ENCODE measurements at regions not wholly inside any gene's neighbourhood (a gene's known extent, or its start where the extent isn't known, plus 50 kb on each side); places are given as distances from the start of the nearest gene placed in this dataset.
"Not testable (repeated sequence)": the region's sequence is repeated elsewhere in the genome, so short reads cannot be mapped to it uniquely, and the experiment has no call there.

DNA sequence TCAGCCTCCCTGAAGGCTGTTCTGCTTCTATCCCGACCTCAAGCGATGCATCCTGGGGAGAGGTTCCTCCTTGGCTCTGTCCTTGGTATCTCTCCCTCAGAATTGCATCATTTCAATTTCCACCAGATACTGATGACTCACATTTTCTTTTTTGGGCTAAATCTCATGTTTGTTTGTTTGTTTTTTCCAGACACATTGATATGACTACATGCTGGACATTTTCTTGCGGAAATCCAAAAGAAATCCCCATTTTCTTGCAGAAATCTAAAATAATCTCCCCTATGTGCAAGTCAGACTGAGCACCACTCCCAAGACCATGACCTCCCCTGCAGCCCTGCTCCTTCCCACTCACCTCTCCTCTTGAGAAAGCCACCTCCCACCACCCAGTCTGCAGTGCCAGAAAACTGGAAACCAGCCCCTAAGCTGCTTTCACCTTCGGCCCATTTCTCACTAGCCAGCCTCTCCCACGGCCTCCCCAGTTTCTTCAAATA lies 260.2 kb upstream of the PRKCQ start:
- intact Hi-C loops (cut with micrococcal nuclease): no loop called here
- ATAC-seq: no peak
- H4K20me1 ChIP-seq (ENCODE audit: low read length): no peaks in the 10 kb centered on the region
- no peaks in the 10 kb centered on the region for H3K36me3 ChIP-seq (ENCODE audit: low read depth, low read length)
- H2AFZ ChIP-seq (ENCODE audit: low read length): no peak overlapping the region
- no peaks in the 10 kb centered on the region for H3F3A ChIP-seq (ENCODE audit: low read length, unreplicated experiment)
- no peaks in the 10 kb centered on the region for H3K9me2 ChIP-seq (replicated peaks; ENCODE audit: low read length)
- no TSS peak for BruUV-seq (replicated peaks)
- no peak overlapping the region for H3K4me3 ChIP-seq (ENCODE audit: low read length)
- CTCF ChIA-PET: no interaction called here
- H3K4me1 ChIP-seq (ENCODE audit: insufficient read depth, low read length): no peaks in the 10 kb centered on the region
- no peaks in the 10 kb centered on the region for H3K27me3 ChIP-seq (ENCODE audit: low read length)
- no peak overlapping the region for H3K9ac ChIP-seq (ENCODE audit: low read length)
- no peak overlapping the region for H3K4me2 ChIP-seq (ENCODE audit: low read length)
- no peak overlapping the region for H3K27ac ChIP-seq (ENCODE audit: low read length)
- TF ChIP-seq EZH2 (IDR thresholded peaks at IDR 0.05; ENCODE audit: low read length, unreplicated experiment) (no peak), EZH2phosphoT487 (IDR thresholded peaks at IDR 0.05; ENCODE audit: borderline replicate concordance, low read length) (no peak), CTCF (conservative IDR thresholded peaks at IDR 0.05; ENCODE audit: low read depth, low read length) (no peak)
- H3K9me3 ChIP-seq (ENCODE audit: low read length): no peaks in the 10 kb centered on the region
- no peak for DNase-seq
- H3K79me2 ChIP-seq (ENCODE audit: low read length): no peaks in the 10 kb centered on the region
- POLR2A ChIA-PET (ENCODE audit: unreplicated experiment): no interaction called here

GRCh38 chr10:6838118-6838517 lies 258.0 kb upstream of the PRKCQ start:
- no peaks in the 10 kb centered on the region for H3K9me2 ChIP-seq (replicated peaks; ENCODE audit: low read length)
- H3K4me2 ChIP-seq (ENCODE audit: low read length): no peak overlapping the region
- ATAC-seq (no peak), DNase-seq (peak; percentile 9)
- ChIA-PET CTCF (no interaction called here), POLR2A (ENCODE audit: unreplicated experiment) (no interaction called here)
- TF ChIP-seq EZH2phosphoT487 (IDR thresholded peaks at IDR 0.05; ENCODE audit: borderline replicate concordance, low read length) (no peak), CTCF (conservative IDR thresholded peaks at IDR 0.05; ENCODE audit: low read depth, low read length) (0 out of 2 replicates have a peak, but pooled peaks have one; percentile 22)
- no peaks in the 10 kb centered on the region for H4K20me1 ChIP-seq (ENCODE audit: low read length)
- no peak overlapping the region for H3K4me3 ChIP-seq (ENCODE audit: low read length)
- intact Hi-C loops (cut with micrococcal nuclease): no loop called here
- no peak overlapping the region for H2AFZ ChIP-seq (ENCODE audit: low read length)
- no peaks in the 10 kb centered on the region for H3K27me3 ChIP-seq (ENCODE audit: low read length)
- no peaks in the 10 kb centered on the region for H3K9me3 ChIP-seq (ENCODE audit: low read length)
- BruUV-seq (replicated peaks): no TSS peak
- no peaks in the 10 kb centered on the region for H3K4me1 ChIP-seq (ENCODE audit: insufficient read depth, low read length)
- H3F3A ChIP-seq (ENCODE audit: low read length, unreplicated experiment): no peaks in the 10 kb centered on the region
- no peaks in the 10 kb centered on the region for H3K79me2 ChIP-seq (ENCODE audit: low read length)
- no peak overlapping the region for H3K9ac ChIP-seq (ENCODE audit: low read length)
- H3K27ac ChIP-seq (ENCODE audit: low read length): no peak overlapping the region
- no peaks in the 10 kb centered on the region for H3K36me3 ChIP-seq (ENCODE audit: low read depth, low read length)

DNA sequence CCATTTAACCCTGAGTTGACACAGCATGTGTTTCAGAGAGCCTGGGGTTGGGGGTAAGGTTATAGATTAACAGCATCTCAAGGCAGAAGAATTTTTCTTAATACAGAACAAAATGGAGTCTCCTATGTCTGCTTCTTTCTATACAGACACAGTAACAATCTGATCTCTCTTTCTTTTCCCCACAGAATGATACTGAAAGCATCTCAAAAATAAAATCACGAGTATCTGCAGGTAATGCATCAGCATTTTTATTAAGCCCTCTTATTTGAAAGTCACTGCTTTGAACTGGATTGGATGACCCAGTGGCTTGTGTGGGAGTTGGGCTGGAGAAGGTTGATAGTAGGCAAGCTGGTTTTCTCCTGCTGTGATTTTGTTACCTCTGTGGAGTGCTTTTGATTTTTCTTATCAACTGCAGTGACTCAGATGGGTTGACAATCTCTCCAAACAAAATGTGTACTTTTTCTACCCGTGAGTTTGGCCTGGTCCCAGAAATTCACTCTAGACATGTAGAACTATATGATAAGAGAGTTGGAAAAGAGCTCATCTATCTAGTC lies 253.5 kb upstream of the PRKCQ start:
- intact Hi-C loops (cut with micrococcal nuclease): no loop called here
- ATAC-seq: no peak
- POLR2A ChIA-PET (ENCODE audit: unreplicated experiment): no interaction called here

GRCh38 chr10:6830981-6831380 lies 250.9 kb upstream of the PRKCQ start:
- H3K27me3 ChIP-seq (ENCODE audit: low read length); ATAC-seq; H4K20me1 ChIP-seq (ENCODE audit: low read length); DNase-seq; CTCF ChIA-PET; H3K4me3 ChIP-seq (ENCODE audit: low read length); intact Hi-C loops (cut with micrococcal nuclease); H3K79me2 ChIP-seq (ENCODE audit: low read length); H2AFZ ChIP-seq (ENCODE audit: low read length); H3K36me3 ChIP-seq (ENCODE audit: low read depth, low read length); POLR2A ChIA-PET (ENCODE audit: unreplicated experiment); H3K27ac ChIP-seq (ENCODE audit: low read length); H3K4me1 ChIP-seq (ENCODE audit: insufficient read depth, low read length); BruUV-seq (replicated peaks); H3K4me2 ChIP-seq (ENCODE audit: low read length); H3K9me2 ChIP-seq (replicated peaks; ENCODE audit: low read length); H3K9me3 ChIP-seq (ENCODE audit: low read length); H3F3A ChIP-seq (ENCODE audit: low read length, unreplicated experiment); H3K9ac ChIP-seq (ENCODE audit: low read length): not testable (repeated sequence)

More for the DNA sequence above, 253.5 kb upstream of the PRKCQ start:
- Histone ChIP-seq H3K27ac (ENCODE audit: low read length) (no peak overlapping the region), H3F3A (ENCODE audit: low read length, unreplicated experiment) (no peaks in the 10 kb centered on the region), H3K36me3 (ENCODE audit: low read depth, low read length) (no peaks in the 10 kb centered on the region), H3K9me2 (replicated peaks; ENCODE audit: low read length) (no peaks in the 10 kb centered on the region), H3K27me3 (ENCODE audit: low read length) (no peaks in the 10 kb centered on the region), H2AFZ (ENCODE audit: low read length) (no peak overlapping the region), H3K9me3 (ENCODE audit: low read length) (no peaks in the 10 kb centered on the region), H3K9ac (ENCODE audit: low read length) (no peak overlapping the region), H3K4me2 (ENCODE audit: low read length) (no peak overlapping the region), H4K20me1 (ENCODE audit: low read length) (no peaks in the 10 kb centered on the region), H3K79me2 (ENCODE audit: low read length) (no peaks in the 10 kb centered on the region), H3K4me3 (ENCODE audit: low read length) (no peak overlapping the region), H3K4me1 (ENCODE audit: insufficient read depth, low read length) (no peaks in the 10 kb centered on the region)
- TF ChIP-seq EZH2 (IDR thresholded peaks at IDR 0.05; ENCODE audit: low read length, unreplicated experiment) (no peak), CTCF (conservative IDR thresholded peaks at IDR 0.05; ENCODE audit: low read depth, low read length) (no peak), EZH2phosphoT487 (IDR thresholded peaks at IDR 0.05; ENCODE audit: borderline replicate concordance, low read length) (no peak)
- CTCF ChIA-PET: no interaction called here
- no TSS peak for BruUV-seq (replicated peaks)
- DNase-seq: no peak
